ENCODE measurements at regions not wholly inside any gene's neighbourhood (a gene's known extent, or its start where the extent isn't known, plus 50 kb on each side); places are given as distances from the start of the nearest gene placed in this dataset.

DNA sequence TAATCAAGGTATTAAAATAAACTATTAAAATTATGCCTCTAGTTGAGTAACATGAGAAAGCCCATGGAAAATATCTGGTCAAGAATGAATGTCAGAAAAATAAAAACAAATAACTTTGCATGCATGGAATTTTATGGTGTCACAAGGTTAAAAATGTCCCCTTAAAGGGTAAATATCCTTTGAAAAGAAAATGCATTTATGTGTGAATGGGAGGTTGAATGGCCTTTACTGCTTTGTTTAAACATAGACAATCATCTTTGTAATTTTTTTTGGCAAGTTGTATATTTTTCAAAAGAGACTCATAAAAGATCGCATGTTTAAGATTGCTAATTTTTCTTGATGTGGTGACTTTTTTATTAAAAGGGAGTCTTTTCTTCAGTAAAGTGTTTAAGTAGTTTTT lies 564.2 kb downstream of the NR2F2 start:
- TF ChIP-seq CTCF (IDR thresholded peaks at IDR 0.05; ENCODE audit: low read depth, low read length, poor library complexity, severe bottlenecking) (no peak), EZH2phosphoT487 (IDR thresholded peaks at IDR 0.05; ENCODE audit: borderline replicate concordance, low read length) (no peak)
